ACHN (cell line): ENCODE measurements at regions not wholly inside any gene's neighbourhood (a gene's known extent, or its start where the extent isn't known, plus 50 kb on each side); places are given as distances from the start of the nearest gene placed in this dataset.
"Not testable (repeated sequence)": the region's sequence is repeated elsewhere in the genome, so short reads cannot be mapped to it uniquely, and the experiment has no call there.

Experiments used
- DNase-seq: peaks from one replicate; pipeline ENCODE4 v3.0.0-alpha.2; 2015
- in situ Hi-C: cut with HindIII; loops from 2 replicates; pipeline ENCODE4 v1.10.0; 2017; ENCODE audit warnings: low sequenced_read_pairs, low pct_ligation_motif_present, low pct_unique_long_range_greater_than_20kb

GRCh38 chr3:64789111-64789510, 101.3 kb upstream of the ADAMTS9 start:
- no peak for DNase-seq
- in situ Hi-C loops: no loop called here

- in situ Hi-C loops: no loop called here
- DNase-seq: no peak
Observed at GRCh38 chr3:64783200-64783599, 95.4 kb upstream of the ADAMTS9 start.

DNA sequence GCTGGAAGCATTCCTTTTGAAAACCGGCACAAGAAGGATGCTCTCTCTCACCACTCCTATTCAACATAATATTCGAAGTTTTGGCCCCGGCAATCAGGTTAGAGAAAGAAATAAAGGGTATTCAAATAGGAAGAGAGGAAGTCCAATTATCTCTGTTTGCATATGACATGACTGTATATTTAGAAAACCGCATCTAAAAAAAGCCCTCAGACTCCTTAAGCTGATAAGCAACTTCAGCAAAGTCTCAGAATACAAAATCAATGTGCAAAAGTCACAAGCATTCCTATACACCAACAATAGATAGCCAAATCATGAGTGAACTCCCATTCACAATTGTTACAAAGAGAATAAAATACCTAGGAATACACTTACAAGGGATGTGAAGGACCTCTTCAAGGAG, 93.1 kb upstream of the ADAMTS9 start:
- in situ Hi-C loops, DNase-seq: not testable (repeated sequence)

DNA sequence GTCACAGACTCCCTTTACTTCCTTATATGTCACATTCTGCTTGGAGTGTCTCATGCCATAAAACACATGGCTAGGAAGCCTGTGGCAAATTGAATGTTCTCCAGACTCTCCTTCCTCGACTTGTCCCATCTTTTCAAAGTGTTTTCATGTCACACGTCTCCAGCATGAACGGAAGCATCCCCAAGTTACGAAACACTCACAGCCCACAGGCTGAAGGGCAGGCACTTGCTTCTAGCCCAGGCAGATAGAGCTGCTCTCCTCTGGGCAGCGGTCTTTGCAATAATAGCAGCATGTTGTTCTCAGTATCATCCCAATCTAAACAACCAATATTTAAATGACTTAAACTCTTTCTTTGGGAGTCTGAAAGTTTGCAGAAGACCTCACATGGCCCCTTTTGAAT, 85.3 kb upstream of the ADAMTS9 start:
- in situ Hi-C loops: no loop called here
- DNase-seq: no peak

DNA sequence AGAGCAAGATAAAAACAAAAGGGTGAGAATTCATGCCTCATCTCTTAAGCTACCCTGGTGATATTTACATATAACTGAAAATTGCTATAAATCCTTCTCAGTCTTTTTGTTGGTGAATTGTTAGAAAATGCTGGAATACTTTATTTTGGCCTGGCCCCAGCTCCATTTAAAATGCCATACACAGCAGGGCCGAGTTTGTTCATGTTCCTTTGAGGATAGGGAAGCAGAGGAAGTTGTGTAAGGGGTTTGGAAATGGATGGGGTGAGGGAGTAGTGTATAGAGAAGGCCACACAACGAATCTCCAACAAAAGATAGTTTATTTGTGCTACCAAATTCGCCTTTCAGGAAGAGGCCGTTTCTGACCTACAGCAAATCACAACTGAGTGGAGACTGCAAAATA, 78.6 kb upstream of the ADAMTS9 start:
- DNase-seq: no peak

GRCh38 chr3:64765947-64766346, 78.1 kb upstream of the ADAMTS9 start:
- in situ Hi-C loops: no loop called here
- no peak for DNase-seq

More for the DNA sequence above, 78.6 kb upstream of the ADAMTS9 start:
- in situ Hi-C loops: no loop called here

- no peak for DNase-seq
- in situ Hi-C loops: no loop called here
Observed at GRCh38 chr3:64764386-64764929, 76.7 kb upstream of the ADAMTS9 start.

DNA sequence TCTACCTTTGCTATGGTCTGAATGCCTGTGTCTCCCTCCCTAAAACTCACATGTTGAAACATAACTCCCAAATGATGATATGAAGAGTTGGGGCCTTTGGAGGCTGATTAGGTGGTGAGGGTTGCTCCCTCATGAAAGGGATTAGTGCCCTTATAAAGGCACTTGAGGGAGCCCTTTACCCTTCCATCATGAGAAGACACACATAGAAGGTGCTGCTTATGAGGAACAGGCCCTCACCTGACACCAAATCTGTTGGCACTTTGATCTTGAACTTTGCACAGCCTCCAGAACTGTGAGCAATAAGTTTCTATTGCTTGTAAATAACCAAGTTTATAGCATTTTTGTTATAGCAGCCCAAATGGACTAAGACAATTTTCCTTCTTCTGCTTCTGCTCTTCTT, 76.2 kb upstream of the ADAMTS9 start:
- in situ Hi-C loops: no loop called here
- no peak for DNase-seq

DNA sequence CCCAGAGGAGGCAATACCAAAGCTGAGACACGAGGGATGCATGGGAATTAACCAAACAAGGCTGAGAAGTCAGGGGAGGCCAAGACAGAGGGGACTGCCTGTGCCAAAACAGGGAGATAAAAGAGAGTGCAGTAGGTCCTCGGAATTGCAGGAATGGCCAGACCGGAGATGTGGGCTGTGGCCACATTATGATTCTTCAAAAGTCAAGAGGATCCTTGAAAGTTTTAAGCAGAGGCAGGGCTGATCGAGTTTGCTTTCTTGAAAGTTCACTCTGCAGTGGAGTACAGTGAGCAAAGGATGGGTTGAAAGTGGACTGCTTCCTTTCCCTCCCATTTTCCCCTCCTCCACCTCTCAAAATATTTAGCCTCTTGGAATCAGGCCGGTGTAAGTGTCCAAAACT, 73.9 kb upstream of the ADAMTS9 start:
- in situ Hi-C loops: no loop called here
- no peak for DNase-seq

DNA sequence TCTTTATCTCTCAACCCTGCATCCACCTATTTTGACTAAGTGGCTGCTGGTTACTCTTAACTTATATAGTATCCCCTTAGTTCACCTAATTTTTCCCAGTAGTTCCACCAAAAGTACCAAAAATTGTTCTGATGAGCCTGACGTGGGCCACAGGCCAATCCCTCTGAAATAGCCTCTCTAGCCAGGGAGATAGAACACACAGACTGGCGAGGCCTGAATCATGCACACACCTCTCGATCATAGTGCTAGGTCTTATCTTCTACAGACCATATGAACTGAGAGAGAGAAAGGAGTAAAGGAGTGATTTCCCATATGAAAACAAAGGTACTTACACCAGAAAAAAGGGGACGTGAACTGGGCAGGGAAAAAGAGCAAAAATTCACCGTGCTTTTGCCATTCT, 72.5 kb upstream of the ADAMTS9 start:
- in situ Hi-C loops: no loop called here
- no peak for DNase-seq

DNA sequence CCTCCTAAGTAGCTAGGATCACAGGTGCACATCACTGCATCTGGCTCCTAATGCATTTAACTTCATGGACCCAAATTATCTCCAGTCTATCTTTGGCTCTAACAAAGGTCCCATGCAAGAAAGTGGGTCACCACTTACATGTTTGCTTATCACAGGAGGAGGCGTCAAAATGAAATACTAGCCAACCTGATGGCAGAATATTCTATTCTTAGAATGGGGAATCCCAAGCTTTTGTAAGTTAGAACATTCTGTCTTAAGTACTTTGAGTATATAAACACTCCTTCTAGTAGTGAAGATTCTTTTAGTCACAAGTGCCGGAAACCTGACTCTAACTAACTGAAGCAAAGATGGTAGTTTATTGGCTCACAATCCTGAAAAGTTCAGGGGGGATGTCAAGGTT, 72.0 kb upstream of the ADAMTS9 start:
- in situ Hi-C loops: no loop called here

GRCh38 chr3:64756398-64756986, 68.7 kb upstream of the ADAMTS9 start:
- in situ Hi-C loops: no loop called here
- DNase-seq: no peak

More for the DNA sequence above, 72.0 kb upstream of the ADAMTS9 start:
- DNase-seq: no peak

DNA sequence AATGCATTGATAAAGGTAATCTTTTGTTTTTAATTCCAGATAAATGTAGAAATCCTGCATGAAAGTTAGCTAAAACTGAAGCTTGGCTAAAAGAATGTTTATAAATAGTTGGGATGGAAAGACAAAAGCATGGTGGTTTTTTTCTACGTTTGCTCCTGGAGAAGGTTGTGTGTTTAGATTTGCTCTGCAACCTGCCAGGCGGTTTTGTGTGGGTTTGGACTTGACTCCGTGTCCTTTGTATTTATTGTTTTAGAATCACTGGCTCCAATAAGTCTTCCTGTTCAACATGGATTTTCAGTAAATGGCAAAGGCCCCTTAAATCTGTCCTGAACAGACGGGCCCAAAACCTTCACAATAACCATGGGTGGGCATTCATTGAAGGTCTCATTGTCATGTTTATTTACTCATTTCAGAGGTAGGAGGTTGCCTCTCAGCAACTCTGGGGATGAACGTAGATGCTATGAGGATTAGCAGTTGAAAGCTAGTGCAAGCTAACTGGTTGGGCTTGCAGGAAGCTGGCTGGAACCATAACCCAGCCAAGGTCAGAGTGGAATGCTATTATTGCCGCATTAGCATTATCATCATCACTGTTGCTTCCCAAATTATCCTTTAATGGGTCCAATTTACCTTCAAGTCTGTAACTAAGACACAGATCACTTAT, 60.6 kb upstream of the ADAMTS9 start:
- DNase-seq: no peak

GRCh38 chr3:64747679-64748078, 59.9 kb upstream of the ADAMTS9 start:
- no peak for DNase-seq
- in situ Hi-C loops: no loop called here

More for the DNA sequence above, 60.6 kb upstream of the ADAMTS9 start:
- in situ Hi-C loops: no loop called here

GRCh38 chr3:64743887-64744243, 56.1 kb upstream of the ADAMTS9 start:
- no peak for DNase-seq
- in situ Hi-C loops: no loop called here

GRCh38 chr3:64743156-64743886, 55.5 kb upstream of the ADAMTS9 start:
- in situ Hi-C loops: no loop called here
- no peak for DNase-seq

DNA sequence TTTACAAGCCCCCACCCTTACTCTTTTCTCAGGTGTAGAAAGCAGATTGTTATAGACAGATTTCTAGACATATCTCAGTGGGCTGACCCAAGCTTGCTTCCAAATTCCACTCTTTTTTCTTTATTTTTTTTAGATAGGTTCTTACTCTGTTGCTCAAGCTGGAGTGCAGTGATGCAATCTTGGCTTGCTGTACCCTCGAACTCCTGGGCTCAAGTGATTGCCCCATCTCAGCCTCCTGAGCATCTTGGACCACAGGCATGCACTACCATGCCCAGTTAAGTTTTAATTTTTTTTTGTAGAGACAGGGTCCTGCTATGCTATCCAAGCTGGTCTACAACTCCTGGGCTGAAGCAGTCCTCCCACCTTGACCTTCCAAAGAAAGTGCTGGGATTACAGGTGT, 53.5 kb upstream of the ADAMTS9 start:
- in situ Hi-C loops: no loop called here
- no peak for DNase-seq

- in situ Hi-C loops: no loop called here
- no peak for DNase-seq
Observed at GRCh38 chr3:64739971-64740631, 52.3 kb upstream of the ADAMTS9 start.
